Skeletal muscle satellite cell (primary cell): ENCODE measurements at regions not wholly inside any gene's neighbourhood (a gene's known extent, or its start where the extent isn't known, plus 50 kb on each side); places are given as distances from the start of the nearest gene placed in this dataset.

Experiments
- H3K27me3 ChIP-seq: 2 replicates; pipeline ENCODE4 v1.7.0; 2013; ENCODE audit warnings: low read length; ENCODE audit not compliant: control insufficient read depth, insufficient read depth
- H3K36me3 ChIP-seq: 2 replicates; pipeline ENCODE4 v1.7.0; 2013; ENCODE audit warnings: mild to moderate bottlenecking, control low read depth, low read length; ENCODE audit not compliant: insufficient read depth
- H3K4me1 ChIP-seq: 2 replicates; pipeline ENCODE4 v1.7.0; 2013; ENCODE audit warnings: low read length; ENCODE audit not compliant: control insufficient read depth, insufficient read depth
- H3K4me2 ChIP-seq: 2 replicates; pipeline ENCODE4 v1.7.0; 2013; ENCODE audit warnings: mild to moderate bottlenecking, low read length
- H3K4me3 ChIP-seq: 2 replicates; pipeline ENCODE4 v1.7.0; 2013; ENCODE audit warnings: low read length
- H3K9ac ChIP-seq: 2 replicates; pipeline ENCODE4 v1.7.0; 2013; ENCODE audit warnings: mild to moderate bottlenecking, low read depth, low read length, moderate library complexity
- H3K9me3 ChIP-seq: replicated peaks from 2 replicates; pipeline ENCODE4 v1.7.0; 2013; ENCODE audit warnings: mild to moderate bottlenecking, control low read depth, low read length

DNA sequence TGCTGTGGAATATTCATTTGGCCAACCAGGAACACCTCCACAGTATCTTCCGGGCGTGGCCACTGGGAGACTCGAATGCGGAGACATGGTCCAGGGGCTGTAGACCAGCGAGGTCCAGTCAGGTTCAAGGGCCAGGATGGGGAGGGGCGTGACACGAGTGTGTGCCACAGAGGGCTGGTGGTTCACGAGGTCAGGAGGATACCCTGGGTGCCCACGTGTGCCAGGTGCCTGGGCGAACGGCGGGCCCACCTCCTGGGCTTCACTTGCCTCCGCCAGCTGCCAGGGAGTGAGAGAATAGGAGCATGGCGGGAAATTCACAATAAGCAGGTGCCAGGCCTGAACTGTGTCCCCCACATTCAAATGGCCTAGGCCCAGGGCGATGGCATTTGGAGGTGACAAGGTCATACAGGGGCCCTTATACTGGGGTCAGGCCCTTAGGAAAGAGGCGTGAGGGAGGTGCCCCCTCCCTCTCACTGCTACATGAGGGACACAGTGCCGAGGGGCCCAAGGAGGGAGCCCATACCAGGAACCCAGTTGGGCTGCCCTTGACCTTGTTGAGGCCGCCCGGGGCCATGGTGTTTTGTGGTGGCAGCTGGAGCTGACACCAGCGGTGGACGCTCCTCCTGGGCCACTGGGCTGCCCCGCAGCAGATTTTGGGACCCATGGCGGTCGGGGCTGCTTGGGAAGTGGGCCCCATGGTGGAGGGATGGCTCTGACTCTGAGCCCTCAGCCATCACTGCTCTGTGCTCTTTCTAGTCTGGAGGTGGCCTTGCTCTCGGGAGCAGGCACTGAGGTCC, 1268.9 kb downstream of the BRD1 start:
- Histone ChIP-seq H3K36me3 (no peaks in the 10 kb centered on the region), H3K4me2 (no peak overlapping the region), H3K9ac (no peak overlapping the region), H3K27me3 (no peaks in the 10 kb centered on the region), H3K9me3 (peaks cover 19% of the 10 kb centered on the region), H3K4me1 (no peaks in the 10 kb centered on the region), H3K4me3 (no peak overlapping the region)

DNA sequence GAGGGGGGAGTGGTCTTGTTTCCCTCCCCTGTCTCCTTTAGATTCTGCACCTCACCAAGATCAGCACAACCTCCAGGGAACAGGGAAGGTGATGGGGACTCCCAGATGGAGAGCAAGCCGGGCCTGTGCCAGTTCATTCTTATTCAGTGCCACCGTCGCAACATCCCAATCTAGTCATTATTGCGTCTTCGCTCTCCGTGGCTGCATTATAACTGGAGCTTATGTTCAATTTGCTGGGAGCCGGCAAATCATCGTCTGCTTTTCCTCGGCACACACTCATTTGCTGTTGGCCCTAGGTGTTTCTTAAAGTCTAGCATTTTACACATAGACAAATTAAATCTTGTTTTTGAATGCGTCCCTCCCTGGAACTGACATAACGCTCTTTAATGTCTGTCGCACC, 1269.7 kb downstream of the BRD1 start:
- Histone ChIP-seq H3K4me2 (no peak overlapping the region), H3K9ac (no peak overlapping the region), H3K27me3 (no peaks in the 10 kb centered on the region), H3K4me1 (no peaks in the 10 kb centered on the region), H3K36me3 (no peaks in the 10 kb centered on the region), H3K9me3 (peaks cover 17% of the 10 kb centered on the region), H3K4me3 (no peak overlapping the region)

DNA sequence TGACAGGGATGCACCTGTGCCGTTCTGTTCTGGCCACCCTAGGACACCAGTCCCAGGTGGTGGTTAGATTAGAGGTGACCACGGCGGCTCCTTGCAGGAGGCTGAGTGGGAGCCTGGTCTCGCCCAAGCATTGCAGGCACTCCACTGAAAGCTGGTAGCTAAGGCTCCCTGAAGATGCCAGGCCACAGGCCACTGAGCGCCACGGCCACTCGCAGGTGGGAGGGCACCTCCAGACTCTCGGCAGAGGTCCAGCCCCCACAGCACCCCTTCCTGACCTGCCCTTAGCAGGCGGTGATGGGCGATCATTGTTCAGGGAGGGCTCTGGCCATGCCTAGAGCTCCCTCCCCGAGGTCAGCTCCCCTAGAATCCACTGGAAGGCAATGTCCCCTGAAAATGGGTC, 1270.2 kb downstream of the BRD1 start:
- H3K36me3 ChIP-seq = no peaks in the 10 kb centered on the region
- no peak overlapping the region for H3K4me3 ChIP-seq
- no peaks in the 10 kb centered on the region for H3K27me3 ChIP-seq
- H3K9ac ChIP-seq = no peak overlapping the region
- H3K4me2 ChIP-seq = no peak overlapping the region
- peaks cover 17% of the 10 kb centered on the region for H3K9me3 ChIP-seq
- H3K4me1 ChIP-seq = no peaks in the 10 kb centered on the region

DNA sequence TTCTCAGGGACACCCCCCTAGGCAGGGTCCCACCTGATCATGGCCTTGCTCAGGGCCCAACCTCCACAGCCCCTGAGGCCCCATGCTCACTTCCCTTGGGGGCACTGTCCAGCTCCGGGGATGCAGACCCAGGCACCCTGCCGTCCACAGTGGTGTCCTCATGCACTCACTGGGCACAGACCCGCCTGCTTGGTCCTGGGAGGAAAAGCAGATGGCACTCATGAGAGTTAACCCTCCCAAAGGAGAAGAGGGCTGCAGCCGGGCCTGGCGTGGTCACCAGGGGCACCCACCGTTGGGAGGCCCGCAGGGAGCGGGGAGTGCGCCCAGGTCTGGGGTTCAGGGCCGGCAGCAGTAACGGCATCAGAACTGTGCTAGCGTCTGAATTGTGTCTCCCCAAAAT, 1270.9 kb downstream of the BRD1 start:
- H3K9ac ChIP-seq = no peak overlapping the region
- H3K9me3 ChIP-seq = peaks cover 17% of the 10 kb centered on the region
- H3K36me3 ChIP-seq = no peaks in the 10 kb centered on the region
- H3K4me3 ChIP-seq = no peak overlapping the region
- H3K4me2 ChIP-seq = no peak overlapping the region
- no peaks in the 10 kb centered on the region for H3K27me3 ChIP-seq
- H3K4me1 ChIP-seq = no peaks in the 10 kb centered on the region

DNA sequence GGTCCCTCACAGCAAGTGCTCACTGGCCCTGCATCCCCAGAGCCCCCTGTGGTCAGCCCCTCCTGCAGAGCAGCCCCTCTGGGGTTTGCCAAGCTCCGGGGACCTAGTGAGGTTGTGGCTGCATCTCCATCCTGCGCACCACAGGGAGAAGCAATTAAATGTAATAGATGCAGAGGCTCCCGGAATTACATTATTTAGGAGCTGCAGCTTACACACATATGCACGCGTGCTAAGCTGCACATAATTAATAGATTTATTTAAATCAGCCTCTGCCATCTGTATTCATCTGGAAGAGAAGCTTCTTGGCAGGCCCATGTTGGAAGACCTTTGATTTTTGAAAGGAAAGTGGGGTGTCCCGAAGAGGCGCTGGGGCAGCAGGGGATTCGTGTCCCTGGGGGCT, 1271.5 kb downstream of the BRD1 start:
- Histone ChIP-seq H3K27me3 (no peaks in the 10 kb centered on the region), H3K4me1 (no peaks in the 10 kb centered on the region), H3K9ac (no peak overlapping the region), H3K4me3 (no peak overlapping the region), H3K36me3 (no peaks in the 10 kb centered on the region), H3K4me2 (no peak overlapping the region), H3K9me3 (peaks cover 14% of the 10 kb centered on the region)

DNA sequence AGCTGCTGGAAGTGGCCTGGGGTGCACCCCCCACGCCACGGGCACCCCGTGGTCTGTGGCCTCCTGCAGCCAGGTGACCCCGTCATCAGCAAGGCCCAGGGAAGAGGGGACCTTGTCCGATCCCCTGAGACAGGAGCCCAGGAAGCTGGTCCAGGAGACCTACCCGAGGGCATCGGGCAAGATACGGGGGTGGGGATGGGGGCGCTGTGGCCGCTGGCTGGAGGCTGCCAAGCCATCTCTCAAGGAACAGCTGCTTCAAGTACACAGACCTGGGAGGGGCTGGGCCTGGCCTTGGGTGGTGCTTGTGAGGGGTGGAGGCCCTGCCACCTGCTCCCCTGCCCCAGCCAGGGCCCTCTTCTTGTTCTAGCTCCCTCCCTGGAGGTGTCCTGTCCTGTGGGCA, 1272.1 kb downstream of the BRD1 start:
- Histone ChIP-seq H3K27me3 (no peaks in the 10 kb centered on the region), H3K36me3 (no peaks in the 10 kb centered on the region), H3K4me2 (no peak overlapping the region), H3K9me3 (peaks cover 10% of the 10 kb centered on the region), H3K9ac (no peak overlapping the region), H3K4me1 (no peaks in the 10 kb centered on the region), H3K4me3 (no peak overlapping the region)

DNA sequence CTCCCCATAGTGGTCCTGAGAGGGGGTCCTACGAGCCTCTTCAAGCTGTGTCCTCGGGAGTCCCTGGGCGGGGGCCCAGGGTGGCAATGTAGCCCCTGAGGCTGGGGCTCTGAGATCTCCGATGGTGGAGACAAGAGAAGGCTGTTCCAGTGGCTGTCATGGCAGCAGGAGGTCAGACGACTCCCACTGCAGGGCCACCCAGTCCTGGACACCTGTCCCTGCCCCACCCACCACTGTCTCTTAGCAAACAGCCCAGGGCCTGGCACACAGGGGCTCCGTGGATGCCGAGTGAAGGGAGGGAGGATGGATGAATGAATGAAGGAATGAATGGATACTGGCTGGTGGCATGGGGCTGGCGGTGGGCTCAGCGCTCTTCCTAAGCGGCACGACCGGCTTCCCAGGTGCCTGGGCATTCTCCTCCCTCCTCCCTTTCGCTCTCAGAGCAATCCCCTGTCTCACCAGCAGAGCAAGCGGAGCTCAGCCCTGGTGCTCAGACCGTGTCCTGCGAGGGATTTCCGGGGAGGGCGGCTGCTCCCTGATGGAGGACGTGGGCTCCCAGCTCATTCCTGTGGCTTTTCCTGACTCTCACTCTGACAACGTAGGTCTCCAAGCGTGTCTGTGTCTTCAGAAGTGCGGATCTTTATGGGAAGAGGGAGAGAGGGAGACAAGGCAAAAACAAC, 1272.6 kb downstream of the BRD1 start:
- H3K4me1 ChIP-seq = no peaks in the 10 kb centered on the region
- H3K36me3 ChIP-seq = no peaks in the 10 kb centered on the region
- no peaks in the 10 kb centered on the region for H3K27me3 ChIP-seq
- H3K9me3 ChIP-seq = peaks cover 14% of the 10 kb centered on the region
- no peak overlapping the region for H3K4me3 ChIP-seq
- H3K9ac ChIP-seq = no peak overlapping the region
- H3K4me2 ChIP-seq = no peak overlapping the region

DNA sequence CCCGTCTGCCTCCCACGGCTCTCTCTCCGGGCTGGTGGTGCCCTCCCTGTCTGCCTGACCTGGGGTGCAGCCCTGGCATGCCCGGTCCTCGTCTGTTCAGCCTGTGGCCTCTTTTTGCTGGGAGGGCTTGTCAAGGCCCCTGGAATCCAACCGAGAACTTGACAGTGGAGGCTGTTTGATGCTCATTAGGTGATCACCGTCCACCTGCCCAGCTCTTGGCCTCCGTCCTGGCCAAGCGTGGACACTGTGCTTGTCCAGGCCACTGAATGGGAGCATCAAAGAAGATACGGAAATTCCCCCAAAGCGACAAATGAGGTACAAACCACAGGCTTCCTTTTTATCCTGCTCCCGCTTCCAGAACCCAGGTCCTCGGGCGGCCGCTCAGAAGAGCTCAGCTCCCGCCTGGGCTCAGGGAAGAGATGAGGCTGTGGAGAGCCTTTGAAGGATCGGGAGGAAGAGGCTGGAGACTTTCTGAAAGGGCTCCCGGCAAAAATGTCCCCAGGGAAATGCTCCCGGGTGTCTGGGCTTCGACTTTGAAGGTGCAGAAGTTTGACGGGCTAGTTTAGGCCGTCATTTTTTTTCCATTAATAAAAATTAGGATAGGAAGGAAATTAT, 1273.9 kb downstream of the BRD1 start:
- Histone ChIP-seq H3K9me3 (peaks cover 16% of the 10 kb centered on the region), H3K4me1 (no peaks in the 10 kb centered on the region), H3K27me3 (no peaks in the 10 kb centered on the region), H3K36me3 (no peaks in the 10 kb centered on the region), H3K4me3 (no peak overlapping the region), H3K9ac (no peak overlapping the region), H3K4me2 (no peak overlapping the region)

DNA sequence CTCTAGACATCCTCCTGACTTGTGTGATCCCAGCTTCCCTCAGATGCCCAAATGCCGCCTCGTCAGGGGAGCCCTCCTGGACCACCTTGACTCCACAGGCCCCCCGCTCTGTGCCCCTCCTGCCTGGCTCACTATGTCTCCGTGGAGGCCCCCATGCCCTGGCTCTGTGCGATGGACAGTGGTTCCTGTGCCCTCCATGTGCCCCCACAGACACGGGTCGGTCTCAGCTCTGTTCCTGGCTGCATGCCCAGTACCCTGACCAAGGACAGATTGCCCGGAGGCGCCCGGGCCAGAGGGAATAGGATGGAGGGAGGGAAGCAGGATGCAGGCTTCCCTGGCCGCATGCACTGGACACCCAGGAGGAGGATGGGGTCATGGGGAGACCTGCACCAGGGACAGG, 1274.6 kb downstream of the BRD1 start:
- Histone ChIP-seq H3K4me3 (no peak overlapping the region), H3K36me3 (no peaks in the 10 kb centered on the region), H3K27me3 (no peaks in the 10 kb centered on the region), H3K4me1 (no peaks in the 10 kb centered on the region), H3K4me2 (no peak overlapping the region), H3K9me3 (peaks cover 16% of the 10 kb centered on the region), H3K9ac (no peak overlapping the region)

DNA sequence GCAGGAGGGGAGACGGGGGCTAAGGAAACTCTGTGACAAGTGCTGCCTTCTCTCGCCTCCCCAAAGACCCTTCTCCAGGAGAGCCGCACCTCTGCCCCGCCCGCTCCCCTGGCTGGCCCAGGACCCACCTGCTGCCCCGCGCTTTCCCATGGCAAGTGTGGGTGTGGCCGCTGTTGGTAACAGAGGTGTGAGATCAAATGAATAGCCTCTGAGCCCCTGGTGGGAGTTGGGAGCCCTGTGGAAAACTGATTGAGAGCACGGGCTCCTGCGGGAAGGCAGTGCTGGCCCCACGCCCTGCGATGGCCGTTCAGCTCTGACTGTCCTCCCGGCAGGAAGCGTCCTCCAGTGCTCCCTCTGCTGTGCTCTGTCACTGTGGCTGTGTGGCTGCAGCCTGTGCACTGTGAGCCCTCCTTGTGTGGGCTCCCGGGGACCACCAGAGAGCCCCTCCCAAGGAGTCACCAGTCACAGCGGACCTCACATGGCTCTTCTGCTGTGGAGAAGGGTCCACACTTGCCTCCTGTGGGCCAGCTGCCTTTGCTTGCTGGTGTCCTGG, 1275.9 kb downstream of the BRD1 start:
- Histone ChIP-seq H3K36me3 (no peaks in the 10 kb centered on the region), H3K4me1 (no peaks in the 10 kb centered on the region), H3K27me3 (no peaks in the 10 kb centered on the region), H3K9ac (no peak overlapping the region), H3K4me2 (no peak overlapping the region), H3K4me3 (no peak overlapping the region), H3K9me3 (peaks cover 9% of the 10 kb centered on the region)

DNA sequence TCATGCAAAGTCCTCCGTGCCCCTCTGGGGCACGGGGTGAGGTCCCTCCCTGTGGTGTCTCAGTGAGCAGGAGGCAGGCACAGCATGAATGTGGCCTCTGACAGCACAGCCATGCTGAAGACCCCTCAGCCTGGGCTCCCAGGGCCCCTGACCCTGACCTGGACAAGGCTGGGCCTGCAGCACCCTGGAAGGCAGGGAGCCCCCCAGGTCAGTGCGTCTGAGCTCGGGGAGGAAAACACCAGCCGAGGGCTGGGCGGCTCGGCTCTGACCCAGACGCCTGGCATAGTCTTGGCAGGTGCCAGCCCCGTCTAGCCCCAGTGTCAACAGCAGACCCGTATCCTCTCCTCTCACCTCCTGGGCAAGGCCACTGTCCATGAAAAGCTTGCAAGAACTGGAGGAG, 1276.6 kb downstream of the BRD1 start:
- no peak overlapping the region for H3K4me3 ChIP-seq
- H3K36me3 ChIP-seq = no peaks in the 10 kb centered on the region
- H3K27me3 ChIP-seq = no peaks in the 10 kb centered on the region
- H3K4me2 ChIP-seq = no peak overlapping the region
- no peak overlapping the region for H3K9ac ChIP-seq
- H3K9me3 ChIP-seq = peaks cover 9% of the 10 kb centered on the region
- no peaks in the 10 kb centered on the region for H3K4me1 ChIP-seq
